ENCODE measurements at regions not wholly inside any gene's neighbourhood (a gene's known extent, or its start where the extent isn't known, plus 50 kb on each side); places are given as distances from the start of the nearest gene placed in this dataset.

DNA sequence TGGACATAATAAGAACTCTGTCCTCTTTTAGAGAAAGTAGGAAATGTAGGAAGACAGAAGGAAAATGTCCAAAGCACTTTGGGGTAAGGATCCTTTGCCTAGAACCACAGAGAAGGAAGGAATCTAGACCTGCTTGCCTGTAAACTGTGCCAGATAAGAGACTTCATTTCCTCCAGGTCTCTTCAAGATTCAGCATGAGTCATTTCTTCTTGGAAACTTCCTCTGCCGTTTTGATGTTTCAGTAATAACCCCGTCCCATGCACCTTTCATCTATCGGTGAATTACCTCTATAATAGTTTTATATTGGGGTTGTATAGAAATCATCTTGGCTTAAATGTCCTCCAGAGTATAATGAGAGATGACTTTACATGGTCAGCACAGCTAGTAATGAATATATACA is 63.2 kb upstream of the LRATD1 start:
- ATAC-seq: no peak

DNA sequence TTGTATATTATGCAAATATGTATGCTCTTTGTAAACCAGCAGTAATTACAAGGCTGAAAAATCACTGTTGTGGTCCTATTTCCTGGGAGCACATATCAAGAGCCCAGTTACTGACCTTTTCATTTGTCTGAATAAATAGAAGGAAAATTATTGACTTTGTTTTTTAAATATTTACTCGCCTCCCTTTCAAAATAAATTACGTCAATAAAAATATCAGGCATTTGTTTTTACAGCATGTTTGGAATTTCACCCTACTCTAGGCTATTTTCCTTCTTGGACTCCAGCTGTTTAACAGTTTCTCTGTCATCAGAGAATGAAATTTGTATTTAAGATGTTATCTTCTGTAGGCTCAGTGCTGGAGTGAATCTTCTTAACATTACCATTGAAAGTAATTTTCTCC is 59.9 kb upstream of the LRATD1 start:
- Histone ChIP-seq H3K36me3 (no peaks in the 10 kb centered on the region), H3K27me3 (ENCODE audit: low read depth) (no peaks in the 10 kb centered on the region), H3K9me3 (no peaks in the 10 kb centered on the region), H3K4me3 (no peak overlapping the region), H3K27ac (no peak overlapping the region), H3K4me1 (no peaks in the 10 kb centered on the region)
- TF ChIP-seq, protein P1, sequence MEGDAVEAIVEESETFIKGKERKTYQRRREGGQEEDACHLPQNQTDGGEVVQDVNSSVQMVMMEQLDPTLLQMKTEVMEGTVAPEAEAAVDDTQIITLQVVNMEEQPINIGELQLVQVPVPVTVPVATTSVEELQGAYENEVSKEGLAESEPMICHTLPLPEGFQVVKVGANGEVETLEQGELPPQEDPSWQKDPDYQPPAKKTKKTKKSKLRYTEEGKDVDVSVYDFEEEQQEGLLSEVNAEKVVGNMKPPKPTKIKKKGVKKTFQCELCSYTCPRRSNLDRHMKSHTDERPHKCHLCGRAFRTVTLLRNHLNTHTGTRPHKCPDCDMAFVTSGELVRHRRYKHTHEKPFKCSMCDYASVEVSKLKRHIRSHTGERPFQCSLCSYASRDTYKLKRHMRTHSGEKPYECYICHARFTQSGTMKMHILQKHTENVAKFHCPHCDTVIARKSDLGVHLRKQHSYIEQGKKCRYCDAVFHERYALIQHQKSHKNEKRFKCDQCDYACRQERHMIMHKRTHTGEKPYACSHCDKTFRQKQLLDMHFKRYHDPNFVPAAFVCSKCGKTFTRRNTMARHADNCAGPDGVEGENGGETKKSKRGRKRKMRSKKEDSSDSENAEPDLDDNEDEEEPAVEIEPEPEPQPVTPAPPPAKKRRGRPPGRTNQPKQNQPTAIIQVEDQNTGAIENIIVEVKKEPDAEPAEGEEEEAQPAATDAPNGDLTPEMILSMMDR (IDR thresholded peaks at IDR 0.05): no peak
- DNase-seq (no peak), ATAC-seq (no peak)
- intact Hi-C loops (cut with DNase I): no loop called here

More for the DNA sequence above, 63.2 kb upstream of the LRATD1 start:
- DNase-seq: no peak
- Histone ChIP-seq H3K36me3 (no peaks in the 10 kb centered on the region), H3K4me3 (no peak overlapping the region), H3K9me3 (no peaks in the 10 kb centered on the region), H3K27me3 (ENCODE audit: low read depth) (no peaks in the 10 kb centered on the region), H3K4me1 (no peaks in the 10 kb centered on the region), H3K27ac (no peak overlapping the region)
- TF ChIP-seq, protein P1 (IDR thresholded peaks at IDR 0.05): no peak
- intact Hi-C loops (cut with DNase I): no loop called here

DNA sequence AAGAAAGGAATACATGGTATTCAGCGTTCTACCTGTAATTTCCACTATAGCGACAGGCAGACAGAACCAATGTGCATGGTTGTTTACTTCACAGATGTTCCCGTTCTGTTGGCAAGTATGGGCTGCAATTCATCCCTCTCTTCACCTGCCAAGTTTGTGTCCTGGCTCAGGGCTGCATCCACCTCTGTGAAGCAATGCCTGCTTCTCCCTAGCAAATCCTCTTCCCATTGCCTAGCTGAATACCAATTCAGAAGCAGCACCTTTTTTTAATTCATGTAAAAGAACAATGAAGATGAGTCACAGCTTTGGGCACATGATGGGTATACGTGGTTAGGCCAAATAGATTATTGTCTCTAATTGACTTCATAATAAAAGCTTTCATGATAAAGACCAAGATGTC is 54.7 kb upstream of the LRATD1 start:
- Histone ChIP-seq H3K27me3 (ENCODE audit: low read depth) (no peaks in the 10 kb centered on the region), H3K4me1 (no peaks in the 10 kb centered on the region), H3K9me3 (no peaks in the 10 kb centered on the region), H3K36me3 (no peaks in the 10 kb centered on the region), H3K4me3 (no peak overlapping the region), H3K27ac (no peak overlapping the region)
- DNase-seq (no peak), ATAC-seq (no peak)
- TF ChIP-seq, protein P1 (IDR thresholded peaks at IDR 0.05): no peak
- intact Hi-C loops (cut with DNase I): no loop called here

All from lower lobe of right lung (tissue), 2 donors.